Keratinocyte (primary cell): ENCODE measurements at regions not wholly inside any gene's neighbourhood (a gene's known extent, or its start where the extent isn't known, plus 50 kb on each side); places are given as distances from the start of the nearest gene placed in this dataset.

ENCODE experiments used
- CTCF ChIP-seq, 3 experiments: IDR thresholded peaks in 1 of 3; conservative IDR thresholded peaks in 1 of 3; optimal IDR thresholded peaks in 1 of 3; 2 replicates in 2 of 3; 3 replicates in 1 of 3; pipeline versions ENCODE3 to v1.5.1; 2011; ENCODE audit warnings: low read length in 3 of 3, mild to moderate bottlenecking in 3 of 3, moderate library complexity in 2 of 3, control low read depth in 1 of 3, inconsistent platforms in 1 of 3; ENCODE audit not compliant: insufficient read depth in 2 of 3; ENCODE audit errors: extremely low read depth in 1 of 3
- EZH2 ChIP-seq: IDR thresholded peaks from one replicate; pipeline ENCODE4 v1.6.1; 2012; ENCODE audit warnings: inconsistent platforms, mild to moderate bottlenecking, low read length, moderate library complexity

DNA sequence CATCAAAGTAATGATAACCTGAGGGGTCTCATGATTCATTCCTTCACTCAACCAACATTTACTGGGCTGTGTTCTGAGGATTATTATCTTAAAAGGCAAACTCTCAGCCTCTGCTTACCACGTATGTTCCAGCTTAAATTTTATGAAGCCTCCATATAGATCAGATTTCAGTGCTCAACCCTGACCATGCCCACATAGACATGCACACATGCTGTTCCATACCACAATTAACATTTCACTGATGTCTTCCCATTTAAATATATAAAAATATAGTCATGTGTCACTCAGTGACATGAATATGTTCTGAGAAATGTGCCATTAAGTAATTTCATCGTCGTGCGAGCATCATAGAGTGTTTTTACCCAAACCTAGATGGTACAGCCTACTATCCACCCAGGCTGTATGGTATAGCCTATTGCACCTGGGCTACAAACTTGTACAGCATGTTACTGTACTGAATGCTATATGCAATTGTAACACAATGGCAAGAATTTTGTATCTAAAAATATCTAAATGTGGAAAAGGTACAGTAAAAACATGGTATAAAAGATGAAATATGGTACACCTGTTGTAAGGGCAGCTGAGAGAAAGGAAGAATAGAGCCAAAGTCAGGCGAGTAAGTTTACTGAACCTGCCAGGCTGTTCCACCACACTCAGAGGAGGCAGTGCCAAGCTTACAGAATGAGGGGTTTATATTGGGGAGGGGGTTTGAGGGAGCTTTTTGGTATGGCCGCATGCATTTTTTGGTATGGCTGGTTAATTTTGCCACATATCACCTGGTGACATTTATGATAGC is 134.7 kb upstream of the ETV3 start:
- TF ChIP-seq EZH2, result no peak
- TF ChIP-seq CTCF (optimal IDR thresholded peaks at IDR 0.05 in 1 of 3, IDR thresholded peaks at IDR 0.05 in 1 of 3, conservative IDR thresholded peaks at IDR 0.05 in 1 of 3; ENCODE audit: extremely low read depth in 1 of 3, insufficient read depth in 2 of 3, low read length in 3 of 3), result no peak
